ENCODE measurements at regions not wholly inside any gene's neighbourhood (a gene's known extent, or its start where the extent isn't known, plus 50 kb on each side); places are given as distances from the start of the nearest gene placed in this dataset.

- TF ChIP-seq CTCF (conservative IDR thresholded peaks at IDR 0.05; ENCODE audit: low read depth, low read length) (no peak), EZH2 (IDR thresholded peaks at IDR 0.05; ENCODE audit: low read length, unreplicated experiment) (no peak)
Measured at GRCh38 chr2:75319951-75320350, 120.6 kb upstream of the TACR1 start.
